Erythroblast (primary cell): ENCODE measurements at regions not wholly inside any gene's neighbourhood (a gene's known extent, or its start where the extent isn't known, plus 50 kb on each side); places are given as distances from the start of the nearest gene placed in this dataset.

ENCODE experiments used
- GATA1 ChIP-seq: IDR thresholded peaks from 2 replicates; pipeline ENCODE4 v1.6.1; 2011; ENCODE audit warnings: low read depth, mild to moderate bottlenecking, control low read depth, low read length, moderate library complexity
- POLR2A ChIP-seq: IDR thresholded peaks from 2 replicates; pipeline ENCODE4 v1.6.1; 2011; ENCODE audit warnings: mild to moderate bottlenecking, low read length

GRCh38 chr5:163089230-163089629 is 348.2 kb upstream of the CCNG1 start:
- TF ChIP-seq POLR2A = no peak
- no peak for TF ChIP-seq GATA1
